ENCODE measurements at regions not wholly inside any gene's neighbourhood (a gene's known extent, or its start where the extent isn't known, plus 50 kb on each side); places are given as distances from the start of the nearest gene placed in this dataset.

DNA sequence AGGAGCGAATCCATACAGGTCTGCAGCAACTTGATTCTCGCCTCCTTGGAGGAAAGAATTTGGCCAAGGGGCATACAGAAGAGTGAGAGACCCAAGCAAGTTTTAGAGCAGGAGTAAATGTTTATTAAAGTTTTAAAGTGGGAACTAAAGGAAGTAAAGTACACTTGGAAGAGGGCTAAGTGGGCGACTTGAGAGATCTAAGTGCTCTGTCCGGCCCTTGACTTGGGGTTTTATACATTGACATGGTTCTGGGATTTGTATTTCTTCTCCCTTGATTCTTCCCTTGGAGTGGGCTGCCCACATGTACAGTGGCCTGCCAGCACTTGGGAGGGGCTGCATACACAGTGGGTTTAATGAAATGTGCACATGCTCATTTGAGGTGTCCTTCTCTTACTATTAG is 421.2 kb downstream of the TMEM121 start (continued):
- TF ChIP-seq CHD7 (IDR thresholded peaks at IDR 0.05; ENCODE audit: insufficient replicate concordance, low read length) (no peak), SAP30 (IDR thresholded peaks at IDR 0.05; ENCODE audit: insufficient read depth, insufficient replicate concordance, low read length) (no peak), GABPA (IDR thresholded peaks at IDR 0.05; ENCODE audit: borderline replicate concordance, insufficient read depth, low read length) (no peak), CTCF (IDR thresholded peaks at IDR 0.05; ENCODE audit: control extremely low read depth in 1 of 3, insufficient read depth in 1 of 3, low read depth in 1 of 3, low read length in 3 of 3) (no peak), TEAD4 (IDR thresholded peaks at IDR 0.05; ENCODE audit: low read depth, low read length) (no peak), SIN3A (conservative IDR thresholded peaks at IDR 0.05 in 1 of 2, IDR thresholded peaks at IDR 0.05 in 1 of 2; ENCODE audit: low read depth in 1 of 2, low read length in 2 of 2) (no peak)

Measured in H1 (cell line).